Loucy (cell line): ENCODE measurements at regions not wholly inside any gene's neighbourhood (a gene's known extent, or its start where the extent isn't known, plus 50 kb on each side); places are given as distances from the start of the nearest gene placed in this dataset.

ENCODE experiments used
- H2AFZ ChIP-seq: fragments of 200-600 bp; sonication (generic); 2 replicates; pipeline ENCODE4 v1.6.0; 2016; ENCODE audit warnings: antibody characterized with exemption, mild to moderate bottlenecking, low read length, moderate library complexity
- H3F3A ChIP-seq: fragments of 200-600 bp; 2 replicates; pipeline ENCODE4 v1.6.0; 2016; ENCODE audit warnings: antibody characterized with exemption, low read depth, mild to moderate bottlenecking
- H3K27me3 ChIP-seq: fragments of 200-600 bp; sonication (generic); 2 replicates; pipeline ENCODE4 v1.6.1; 2014; ENCODE audit warnings: low read length, mild to moderate bottlenecking; ENCODE audit not compliant: insufficient read depth, poor library complexity, severe bottlenecking
- H3K36me3 ChIP-seq: fragments of 200-600 bp; sonication (generic); 2 replicates; pipeline ENCODE4 v1.6.1; 2016; ENCODE audit warnings: low read length; ENCODE audit not compliant: insufficient read depth
- H3K4me1 ChIP-seq: fragments of 200-600 bp; sonication (generic); 2 replicates; pipeline ENCODE4 v1.5.1; 2014; ENCODE audit warnings: low read length, mild to moderate bottlenecking; ENCODE audit not compliant: insufficient read depth, poor library complexity, severe bottlenecking
- H3K4me2 ChIP-seq: fragments of 200-600 bp; sonication (generic); 2 replicates; pipeline ENCODE4 v1.6.0; 2014; ENCODE audit warnings: antibody characterized with exemption, low read length, low read depth, mild to moderate bottlenecking; ENCODE audit not compliant: poor library complexity, severe bottlenecking
- H3K4me3 ChIP-seq: fragments of 200-600 bp; sonication (generic); 2 replicates; pipeline ENCODE4 v1.5.1; 2014; ENCODE audit warnings: low read length, mild to moderate bottlenecking, mixed read lengths; ENCODE audit not compliant: poor library complexity, severe bottlenecking
- H3K79me2 ChIP-seq: fragments of 200-600 bp; sonication (generic); 2 replicates; pipeline ENCODE4 v1.6.1; 2014; ENCODE audit warnings: low read length; ENCODE audit not compliant: insufficient read depth
- H3K9ac ChIP-seq: fragments of 200-600 bp; sonication (generic); 2 replicates; pipeline ENCODE4 v1.6.0; 2014; ENCODE audit warnings: mild to moderate bottlenecking, low read depth, low read length, moderate library complexity; ENCODE audit not compliant: poor library complexity, severe bottlenecking
- H3K9me2 ChIP-seq: fragments of 200-600 bp; sonication (generic); replicated peaks from 2 replicates; pipeline ENCODE4 v1.6.1; 2016; ENCODE audit warnings: low read depth, low read length, mixed read lengths
- H3K9me3 ChIP-seq: fragments of 200-600 bp; sonication (generic); 2 replicates; pipeline ENCODE4 v1.6.1; 2014; ENCODE audit warnings: mild to moderate bottlenecking, antibody characterized with exemption, low read length, low read depth; ENCODE audit not compliant: insufficient read depth
- H4K20me1 ChIP-seq: fragments of 200-600 bp; sonication (generic); 2 replicates; pipeline ENCODE4 v1.6.0; 2014; ENCODE audit warnings: antibody characterized with exemption, low read length, mild to moderate bottlenecking; ENCODE audit not compliant: insufficient read depth, poor library complexity, severe bottlenecking
- EZH2phosphoT487 ChIP-seq: fragments of 200-600 bp; IDR thresholded peaks from 2 replicates; pipeline ENCODE4 v1.6.1; 2018; ENCODE audit warnings: antibody characterized with exemption, mild to moderate bottlenecking, moderate library complexity, borderline replicate concordance
- TF ChIP-seq, protein P1 (sequence below): fragments of 200-600 bp; sonication (generic); conservative IDR thresholded peaks from 2 replicates; pipeline ENCODE4 v1.5.1; 2014; ENCODE audit warnings: mild to moderate bottlenecking, antibody characterized with exemption, low read length

- TF ChIP-seq, protein P1, sequence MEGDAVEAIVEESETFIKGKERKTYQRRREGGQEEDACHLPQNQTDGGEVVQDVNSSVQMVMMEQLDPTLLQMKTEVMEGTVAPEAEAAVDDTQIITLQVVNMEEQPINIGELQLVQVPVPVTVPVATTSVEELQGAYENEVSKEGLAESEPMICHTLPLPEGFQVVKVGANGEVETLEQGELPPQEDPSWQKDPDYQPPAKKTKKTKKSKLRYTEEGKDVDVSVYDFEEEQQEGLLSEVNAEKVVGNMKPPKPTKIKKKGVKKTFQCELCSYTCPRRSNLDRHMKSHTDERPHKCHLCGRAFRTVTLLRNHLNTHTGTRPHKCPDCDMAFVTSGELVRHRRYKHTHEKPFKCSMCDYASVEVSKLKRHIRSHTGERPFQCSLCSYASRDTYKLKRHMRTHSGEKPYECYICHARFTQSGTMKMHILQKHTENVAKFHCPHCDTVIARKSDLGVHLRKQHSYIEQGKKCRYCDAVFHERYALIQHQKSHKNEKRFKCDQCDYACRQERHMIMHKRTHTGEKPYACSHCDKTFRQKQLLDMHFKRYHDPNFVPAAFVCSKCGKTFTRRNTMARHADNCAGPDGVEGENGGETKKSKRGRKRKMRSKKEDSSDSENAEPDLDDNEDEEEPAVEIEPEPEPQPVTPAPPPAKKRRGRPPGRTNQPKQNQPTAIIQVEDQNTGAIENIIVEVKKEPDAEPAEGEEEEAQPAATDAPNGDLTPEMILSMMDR = no peak
- no peak for TF ChIP-seq EZH2phosphoT487
- no peak overlapping the region for H3K4me3 ChIP-seq
- no peaks in the 10 kb centered on the region for H3F3A ChIP-seq
- H3K79me2 ChIP-seq = no peaks in the 10 kb centered on the region
- H3K9me2 ChIP-seq = no peaks in the 10 kb centered on the region
- H3K4me1 ChIP-seq = no peaks in the 10 kb centered on the region
- H3K27me3 ChIP-seq = peaks cover 7% of the 10 kb centered on the region
- H4K20me1 ChIP-seq = no peaks in the 10 kb centered on the region
- no peaks in the 10 kb centered on the region for H3K36me3 ChIP-seq
- H3K9me3 ChIP-seq = no peaks in the 10 kb centered on the region
- no peak overlapping the region for H3K4me2 ChIP-seq
- H2AFZ ChIP-seq = no peak overlapping the region
- H3K9ac ChIP-seq = no peak overlapping the region
Observed at GRCh38 chr13:110780422-110780821, 66.9 kb downstream of the ING1 start.

DNA sequence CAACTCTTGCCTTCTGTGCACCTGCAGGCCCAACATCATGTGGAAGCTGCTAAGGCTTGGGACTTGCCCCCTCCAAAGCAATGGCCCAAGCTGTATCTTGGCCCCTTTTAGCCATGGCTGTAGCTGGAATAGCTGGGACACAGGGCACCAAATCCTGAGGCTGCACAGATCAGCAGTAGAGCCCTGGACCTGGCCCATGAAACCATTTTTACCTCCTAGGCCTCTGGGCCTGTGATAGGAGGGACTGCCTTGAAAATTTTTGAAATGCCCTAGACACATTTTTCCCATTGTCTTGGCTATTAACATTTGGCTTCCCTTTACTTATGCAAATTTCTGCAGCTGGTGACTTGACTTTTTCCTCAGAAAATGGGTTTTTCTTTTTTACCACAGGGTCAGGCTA lies 68.7 kb downstream of the ING1 start:
- TF ChIP-seq, protein P1 = no peak
- TF ChIP-seq EZH2phosphoT487 = no peak
- Histone ChIP-seq H3K36me3 (no peaks in the 10 kb centered on the region), H3F3A (no peaks in the 10 kb centered on the region), H3K79me2 (no peaks in the 10 kb centered on the region), H3K9me3 (no peaks in the 10 kb centered on the region), H3K27me3 (peaks cover 7% of the 10 kb centered on the region), H3K9ac (no peak overlapping the region), H3K4me3 (no peak overlapping the region), H3K4me2 (no peak overlapping the region), H3K9me2 (no peaks in the 10 kb centered on the region), H3K4me1 (no peaks in the 10 kb centered on the region), H2AFZ (no peak overlapping the region), H4K20me1 (no peaks in the 10 kb centered on the region)

DNA sequence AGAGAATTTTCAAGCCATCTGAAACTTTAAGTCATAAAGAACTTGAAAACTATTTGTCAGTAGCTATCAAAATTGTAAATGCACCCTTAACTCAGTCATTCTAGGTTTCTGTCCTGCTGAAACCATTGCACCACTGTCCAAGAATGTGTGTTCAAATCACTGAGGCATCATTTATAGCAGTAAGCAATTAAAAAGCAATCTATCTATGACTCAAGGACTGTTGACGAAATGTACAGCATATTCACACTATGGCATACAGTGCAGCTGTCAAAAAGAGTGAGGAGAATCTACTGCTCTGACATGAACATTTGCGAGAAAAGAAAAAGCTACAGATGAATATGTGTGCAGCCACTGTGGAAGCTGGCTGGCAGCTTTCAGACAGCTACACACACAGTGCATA lies 71.2 kb downstream of the ING1 start:
- no peaks in the 10 kb centered on the region for H3K9me2 ChIP-seq
- no peak overlapping the region for H3K4me3 ChIP-seq
- no peaks in the 10 kb centered on the region for H4K20me1 ChIP-seq
- H3K9me3 ChIP-seq = no peaks in the 10 kb centered on the region
- no peaks in the 10 kb centered on the region for H3K79me2 ChIP-seq
- no peak overlapping the region for H3K9ac ChIP-seq
- H3K27me3 ChIP-seq = peaks cover 7% of the 10 kb centered on the region
- no peaks in the 10 kb centered on the region for H3K4me1 ChIP-seq
- no peak overlapping the region for H3K4me2 ChIP-seq
- TF ChIP-seq EZH2phosphoT487 = no peak
- TF ChIP-seq, protein P1 = no peak
- no peaks in the 10 kb centered on the region for H3K36me3 ChIP-seq
- no peak overlapping the region for H2AFZ ChIP-seq
- H3F3A ChIP-seq = no peaks in the 10 kb centered on the region
